Neural progenitor cell (in vitro differentiated cells): ENCODE measurements at regions not wholly inside any gene's neighbourhood (a gene's known extent, or its start where the extent isn't known, plus 50 kb on each side); places are given as distances from the start of the nearest gene placed in this dataset.

ENCODE experiments used
- EZH2 ChIP-seq: fragments of 200-600 bp; sonication (generic); IDR thresholded peaks from 2 replicates; pipeline ENCODE4 v1.6.1; 2017; ENCODE audit warnings: antibody characterized with exemption, mild to moderate bottlenecking, moderate library complexity
- EZH2phosphoT487 ChIP-seq: fragments of 200-600 bp; sonication (generic); IDR thresholded peaks from 2 replicates; pipeline ENCODE4 v1.6.1; 2017; ENCODE audit warnings: antibody characterized with exemption
- TF ChIP-seq, protein P1 (sequence below): fragments of 200-600 bp; sonication (generic); IDR thresholded peaks from 2 replicates; pipeline ENCODE4 v1.5.1; 2017; ENCODE audit warnings: antibody characterized with exemption, mild to moderate bottlenecking

DNA sequence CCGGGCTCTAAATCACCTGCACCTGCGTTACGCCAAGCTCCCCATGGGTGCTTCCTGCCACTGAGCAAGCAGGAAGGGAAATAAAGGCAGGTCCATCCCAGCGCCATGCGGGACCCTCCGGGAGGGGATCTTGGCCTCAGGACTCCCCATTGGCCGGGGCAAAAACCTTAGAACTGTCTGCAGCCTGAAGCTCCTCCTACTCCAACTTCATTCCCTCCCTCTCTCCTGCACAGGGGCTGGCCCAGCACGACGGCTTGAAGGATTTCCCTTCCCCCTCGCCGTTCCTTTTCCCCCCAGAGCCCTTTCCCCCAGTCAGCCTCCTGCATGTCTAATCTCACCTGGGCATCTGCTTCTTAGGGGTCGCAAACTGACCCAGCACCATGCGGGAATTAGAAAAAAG, 137.2 kb upstream of the NCOR2 start:
- TF ChIP-seq, protein P1, sequence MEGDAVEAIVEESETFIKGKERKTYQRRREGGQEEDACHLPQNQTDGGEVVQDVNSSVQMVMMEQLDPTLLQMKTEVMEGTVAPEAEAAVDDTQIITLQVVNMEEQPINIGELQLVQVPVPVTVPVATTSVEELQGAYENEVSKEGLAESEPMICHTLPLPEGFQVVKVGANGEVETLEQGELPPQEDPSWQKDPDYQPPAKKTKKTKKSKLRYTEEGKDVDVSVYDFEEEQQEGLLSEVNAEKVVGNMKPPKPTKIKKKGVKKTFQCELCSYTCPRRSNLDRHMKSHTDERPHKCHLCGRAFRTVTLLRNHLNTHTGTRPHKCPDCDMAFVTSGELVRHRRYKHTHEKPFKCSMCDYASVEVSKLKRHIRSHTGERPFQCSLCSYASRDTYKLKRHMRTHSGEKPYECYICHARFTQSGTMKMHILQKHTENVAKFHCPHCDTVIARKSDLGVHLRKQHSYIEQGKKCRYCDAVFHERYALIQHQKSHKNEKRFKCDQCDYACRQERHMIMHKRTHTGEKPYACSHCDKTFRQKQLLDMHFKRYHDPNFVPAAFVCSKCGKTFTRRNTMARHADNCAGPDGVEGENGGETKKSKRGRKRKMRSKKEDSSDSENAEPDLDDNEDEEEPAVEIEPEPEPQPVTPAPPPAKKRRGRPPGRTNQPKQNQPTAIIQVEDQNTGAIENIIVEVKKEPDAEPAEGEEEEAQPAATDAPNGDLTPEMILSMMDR = no peak
- TF ChIP-seq EZH2 (no peak), EZH2phosphoT487 (no peak)
